Suprapubic skin (tissue), 4 donors: ENCODE measurements at regions not wholly inside any gene's neighbourhood (a gene's known extent, or its start where the extent isn't known, plus 50 kb on each side); places are given as distances from the start of the nearest gene placed in this dataset.

Experiments
- EP300 ChIP-seq: sonication (generic); formaldehyde crosslinking; IDR thresholded peaks from one replicate; pipeline ENCODE4 v1.6.1; 2017; ENCODE audit warnings: antibody characterized with exemption
- POLR2A ChIP-seq, 2 donors: fragments of 450-650 bp; IDR thresholded peaks; one replicate each; pipeline ENCODE4 v1.6.1; 2017; ENCODE audit warnings: antibody characterized with exemption in 2 of 2, mild to moderate bottlenecking in 2 of 2, moderate library complexity in 2 of 2
- POLR2AphosphoS5 ChIP-seq, 3 donors: sonication (generic); formaldehyde crosslinking; IDR thresholded peaks; one replicate each; pipeline ENCODE4 v1.6.1; 2017; ENCODE audit warnings: antibody characterized with exemption in 3 of 3
- TF ChIP-seq, protein P1 (sequence below), 2 donors: fragments of 200-600 bp in 1 of 2; fragments of 450-650 bp in 1 of 2; sonication (generic) in 1 of 2; IDR thresholded peaks; one replicate each; pipeline ENCODE4 v1.5.1; 2016 to 2019; ENCODE audit warnings: antibody characterized with exemption in 2 of 2, mild to moderate bottlenecking in 1 of 2, moderate library complexity in 1 of 2

GRCh38 chr2:172208791-172209325 lies 106.2 kb upstream of the DLX2 start:
- TF ChIP-seq, protein P1, sequence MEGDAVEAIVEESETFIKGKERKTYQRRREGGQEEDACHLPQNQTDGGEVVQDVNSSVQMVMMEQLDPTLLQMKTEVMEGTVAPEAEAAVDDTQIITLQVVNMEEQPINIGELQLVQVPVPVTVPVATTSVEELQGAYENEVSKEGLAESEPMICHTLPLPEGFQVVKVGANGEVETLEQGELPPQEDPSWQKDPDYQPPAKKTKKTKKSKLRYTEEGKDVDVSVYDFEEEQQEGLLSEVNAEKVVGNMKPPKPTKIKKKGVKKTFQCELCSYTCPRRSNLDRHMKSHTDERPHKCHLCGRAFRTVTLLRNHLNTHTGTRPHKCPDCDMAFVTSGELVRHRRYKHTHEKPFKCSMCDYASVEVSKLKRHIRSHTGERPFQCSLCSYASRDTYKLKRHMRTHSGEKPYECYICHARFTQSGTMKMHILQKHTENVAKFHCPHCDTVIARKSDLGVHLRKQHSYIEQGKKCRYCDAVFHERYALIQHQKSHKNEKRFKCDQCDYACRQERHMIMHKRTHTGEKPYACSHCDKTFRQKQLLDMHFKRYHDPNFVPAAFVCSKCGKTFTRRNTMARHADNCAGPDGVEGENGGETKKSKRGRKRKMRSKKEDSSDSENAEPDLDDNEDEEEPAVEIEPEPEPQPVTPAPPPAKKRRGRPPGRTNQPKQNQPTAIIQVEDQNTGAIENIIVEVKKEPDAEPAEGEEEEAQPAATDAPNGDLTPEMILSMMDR (IDR thresholded peaks at IDR 0.05), result no peak
- TF ChIP-seq EP300 (no peak), POLR2AphosphoS5 (IDR thresholded peaks at IDR 0.05) (no peak), POLR2A (IDR thresholded peaks at IDR 0.05) (no peak)
